ENCODE measurements at regions not wholly inside any gene's neighbourhood (a gene's known extent, or its start where the extent isn't known, plus 50 kb on each side); places are given as distances from the start of the nearest gene placed in this dataset.

DNA sequence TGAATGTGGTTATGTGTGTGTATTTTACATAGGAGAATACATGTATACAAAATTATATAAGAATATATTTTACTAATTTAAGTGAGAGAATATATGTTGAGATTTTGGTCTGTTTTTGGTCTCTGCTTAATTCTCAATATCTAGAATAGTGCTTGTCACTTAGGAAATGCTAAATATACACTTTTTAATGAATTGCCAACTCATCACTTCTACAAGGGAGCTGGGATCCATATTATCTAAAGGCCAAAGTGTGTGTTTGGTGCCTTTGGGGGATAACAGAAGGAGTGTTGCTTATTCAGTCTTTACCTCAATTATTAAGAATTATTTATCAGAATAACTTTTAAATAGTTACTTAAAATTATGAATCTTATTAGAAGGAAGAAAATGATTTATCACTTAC, 1304.8 kb downstream of the HACE1 start:
- no peak overlapping the region for H3K4me3 ChIP-seq (ENCODE audit: low read depth, low read length)
- TF ChIP-seq, protein P1, sequence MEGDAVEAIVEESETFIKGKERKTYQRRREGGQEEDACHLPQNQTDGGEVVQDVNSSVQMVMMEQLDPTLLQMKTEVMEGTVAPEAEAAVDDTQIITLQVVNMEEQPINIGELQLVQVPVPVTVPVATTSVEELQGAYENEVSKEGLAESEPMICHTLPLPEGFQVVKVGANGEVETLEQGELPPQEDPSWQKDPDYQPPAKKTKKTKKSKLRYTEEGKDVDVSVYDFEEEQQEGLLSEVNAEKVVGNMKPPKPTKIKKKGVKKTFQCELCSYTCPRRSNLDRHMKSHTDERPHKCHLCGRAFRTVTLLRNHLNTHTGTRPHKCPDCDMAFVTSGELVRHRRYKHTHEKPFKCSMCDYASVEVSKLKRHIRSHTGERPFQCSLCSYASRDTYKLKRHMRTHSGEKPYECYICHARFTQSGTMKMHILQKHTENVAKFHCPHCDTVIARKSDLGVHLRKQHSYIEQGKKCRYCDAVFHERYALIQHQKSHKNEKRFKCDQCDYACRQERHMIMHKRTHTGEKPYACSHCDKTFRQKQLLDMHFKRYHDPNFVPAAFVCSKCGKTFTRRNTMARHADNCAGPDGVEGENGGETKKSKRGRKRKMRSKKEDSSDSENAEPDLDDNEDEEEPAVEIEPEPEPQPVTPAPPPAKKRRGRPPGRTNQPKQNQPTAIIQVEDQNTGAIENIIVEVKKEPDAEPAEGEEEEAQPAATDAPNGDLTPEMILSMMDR (IDR thresholded peaks at IDR 0.05; ENCODE audit: insufficient read depth, low read length) = no peak
- DNase-seq (ENCODE audit: low read depth) = no peak

DNA sequence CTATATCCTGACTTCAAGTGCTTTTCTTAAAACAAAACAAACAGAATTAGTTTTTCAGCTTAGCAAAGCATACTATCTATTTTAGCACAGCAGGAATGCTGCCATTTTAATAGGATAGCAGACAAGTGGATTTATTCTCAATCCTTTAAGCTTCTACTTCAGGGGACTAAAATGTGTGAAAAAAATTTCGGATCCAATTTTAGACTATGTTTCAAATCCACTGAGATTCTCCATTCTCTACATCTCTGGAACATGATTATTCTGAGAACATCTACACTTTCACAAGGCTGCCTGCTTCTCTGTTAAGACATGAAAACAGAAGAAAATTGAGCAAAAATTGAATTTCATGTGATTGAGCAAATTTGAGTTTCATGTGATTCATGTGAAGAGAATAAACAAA, 1321.3 kb downstream of the HACE1 start:
- TF ChIP-seq, protein P1 (IDR thresholded peaks at IDR 0.05; ENCODE audit: insufficient read depth, low read length) = no peak
- no peak for DNase-seq (ENCODE audit: low read depth)
- H3K4me3 ChIP-seq (ENCODE audit: low read depth, low read length) = no peak overlapping the region

DNA sequence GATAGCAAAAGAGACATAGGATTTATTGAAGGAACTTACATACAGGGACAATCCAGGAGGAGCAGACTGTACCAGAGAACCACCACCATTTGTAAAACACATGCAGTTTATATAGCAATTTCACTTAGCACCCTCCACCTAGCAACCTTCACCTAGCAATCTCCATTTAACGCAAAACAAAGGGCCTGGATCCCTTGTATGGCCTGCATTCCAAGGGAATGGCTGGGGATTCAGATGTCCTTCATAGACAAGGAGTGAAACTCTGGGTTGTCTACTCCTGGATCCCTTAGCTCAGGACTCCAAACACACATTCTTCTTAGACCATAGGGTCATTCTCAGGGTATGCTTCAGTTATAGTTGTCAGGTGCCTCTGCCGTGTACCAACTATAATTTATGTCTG, 1324.9 kb downstream of the HACE1 start:
- DNase-seq (ENCODE audit: low read depth) = no peak
- no peak overlapping the region for H3K4me3 ChIP-seq (ENCODE audit: low read depth, low read length)
- TF ChIP-seq, protein P1 (IDR thresholded peaks at IDR 0.05; ENCODE audit: insufficient read depth, low read length) = no peak

GRCh38 chr6:103534095-103534494, 1325.6 kb downstream of the HACE1 start:
- TF ChIP-seq, protein P1 (IDR thresholded peaks at IDR 0.05; ENCODE audit: insufficient read depth, low read length) = no peak
- DNase-seq (ENCODE audit: low read depth) = no peak
- no peak overlapping the region for H3K4me3 ChIP-seq (ENCODE audit: low read depth, low read length)

DNA sequence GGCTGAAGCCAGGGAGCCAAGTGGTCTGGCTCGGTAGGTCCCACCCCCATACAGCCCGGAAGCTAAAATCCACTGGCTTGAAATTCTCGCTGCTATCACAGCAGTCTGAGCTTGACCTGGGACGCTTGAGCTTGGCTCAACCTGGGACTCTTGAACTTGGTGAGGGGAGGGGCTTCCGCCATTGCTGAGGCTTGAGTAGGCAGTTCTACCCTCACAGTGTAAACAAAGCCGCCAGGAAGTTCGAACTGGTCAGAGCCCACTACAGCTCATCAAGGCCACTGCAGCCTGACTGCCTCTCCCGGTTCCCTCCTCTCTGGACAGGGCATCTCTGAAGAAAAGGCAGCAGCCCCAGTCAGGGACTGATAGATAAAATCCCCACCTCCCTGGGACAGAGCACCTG, 1337.7 kb downstream of the HACE1 start:
- TF ChIP-seq, protein P1 (IDR thresholded peaks at IDR 0.05; ENCODE audit: insufficient read depth, low read length) = no peak
- H3K4me3 ChIP-seq (ENCODE audit: low read depth, low read length) = no peak overlapping the region
- DNase-seq (ENCODE audit: low read depth) = no peak

DNA sequence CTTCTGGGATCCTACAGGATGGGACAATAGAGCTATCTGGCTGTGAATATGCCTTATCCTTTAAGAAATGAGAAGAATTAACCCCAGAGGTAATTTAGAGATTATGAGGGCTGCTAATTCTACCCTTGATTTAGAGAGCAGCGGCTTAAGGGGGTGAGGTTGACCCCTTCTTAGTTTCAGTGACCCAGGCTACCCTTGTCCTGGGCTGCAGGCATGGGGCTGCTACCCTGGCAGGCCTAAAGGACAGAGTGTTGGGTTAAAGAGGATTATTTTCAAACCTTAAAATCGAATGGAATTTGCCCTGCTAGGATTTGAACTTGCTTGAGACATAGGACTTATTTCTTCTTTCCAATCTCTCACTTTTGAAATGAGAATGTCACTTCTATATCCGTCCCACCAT, 1343.4 kb downstream of the HACE1 start:
- TF ChIP-seq, protein P1 (IDR thresholded peaks at IDR 0.05; ENCODE audit: insufficient read depth, low read length) = no peak
- no peak for DNase-seq (ENCODE audit: low read depth)
- no peak overlapping the region for H3K4me3 ChIP-seq (ENCODE audit: low read depth, low read length)

DNA sequence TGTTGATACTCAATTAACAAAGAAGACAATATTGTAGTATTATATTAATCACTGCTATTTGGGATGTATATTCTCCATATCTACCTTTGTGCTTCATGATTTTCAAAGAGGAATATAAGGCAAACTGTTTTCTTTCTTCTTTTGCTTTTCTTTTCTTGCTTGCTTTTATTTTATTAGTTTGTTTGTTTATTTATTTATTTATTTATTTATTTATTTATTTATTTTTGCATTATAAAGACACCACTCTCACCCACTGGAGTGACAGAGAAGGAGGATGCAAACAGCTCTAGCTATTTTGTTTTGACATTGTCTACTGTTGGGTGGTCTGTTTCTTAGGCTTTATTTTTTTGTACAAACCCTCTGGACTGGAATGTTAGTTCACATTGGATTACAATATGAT, 1352.7 kb downstream of the HACE1 start:
- TF ChIP-seq, protein P1 (IDR thresholded peaks at IDR 0.05; ENCODE audit: insufficient read depth, low read length) = no peak

More for the DNA sequence above, 1352.7 kb downstream of the HACE1 start:
- H3K4me3 ChIP-seq (ENCODE audit: low read depth, low read length) = no peak overlapping the region
- DNase-seq (ENCODE audit: low read depth) = no peak
